KBM-7 (cell line): ENCODE measurements at regions not wholly inside any gene's neighbourhood (a gene's known extent, or its start where the extent isn't known, plus 50 kb on each side); places are given as distances from the start of the nearest gene placed in this dataset.
A peak's percentile ranks its signal among the peaks of the same experiment; 100 is the strongest.
"Not testable (repeated sequence)": the region's sequence is repeated elsewhere in the genome, so short reads cannot be mapped to it uniquely, and the experiment has no call there.

Experiments
- DNase-seq: peaks from one replicate; pipeline ENCODE4 v3.0.0-alpha.2; 2015
- in situ Hi-C: fragments of 300-500 bp; cut with MboI; formaldehyde crosslinking; loops from 2 replicates; pipeline ENCODE4 v1.14.3; 2020; ENCODE audit warnings: low sequenced_read_pairs, low pct_unique_long_range_greater_than_20kb, mixed read lengths

- in situ Hi-C loops, result no loop called here
- no peak for DNase-seq
Measured at GRCh38 chr7:41581041-41581440, 121.8 kb downstream of the INHBA start.

GRCh38 chr7:41579961-41580935, 122.6 kb downstream of the INHBA start:
- in situ Hi-C loops, result no loop called here
- no peak for DNase-seq

DNA sequence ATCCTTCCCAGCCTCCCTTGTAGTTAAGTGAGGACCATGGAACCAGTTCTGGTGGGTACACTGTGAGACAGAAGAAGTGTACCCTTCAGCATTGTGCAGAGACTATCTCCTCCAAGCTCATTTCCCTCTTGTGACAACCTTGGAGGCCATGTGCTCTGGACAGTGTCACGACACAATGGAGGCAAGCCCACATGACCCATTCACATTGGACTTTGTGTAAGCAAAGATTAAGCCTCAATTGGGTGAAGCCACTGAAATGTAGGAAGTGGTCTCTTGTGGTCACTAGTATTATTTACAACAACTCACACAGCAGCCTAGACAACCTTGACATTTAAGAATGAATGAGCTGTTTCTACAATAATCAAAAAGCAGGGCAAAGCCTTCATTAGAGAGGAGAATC, 124.2 kb downstream of the INHBA start:
- in situ Hi-C loops, result no loop called here
- no peak for DNase-seq

DNA sequence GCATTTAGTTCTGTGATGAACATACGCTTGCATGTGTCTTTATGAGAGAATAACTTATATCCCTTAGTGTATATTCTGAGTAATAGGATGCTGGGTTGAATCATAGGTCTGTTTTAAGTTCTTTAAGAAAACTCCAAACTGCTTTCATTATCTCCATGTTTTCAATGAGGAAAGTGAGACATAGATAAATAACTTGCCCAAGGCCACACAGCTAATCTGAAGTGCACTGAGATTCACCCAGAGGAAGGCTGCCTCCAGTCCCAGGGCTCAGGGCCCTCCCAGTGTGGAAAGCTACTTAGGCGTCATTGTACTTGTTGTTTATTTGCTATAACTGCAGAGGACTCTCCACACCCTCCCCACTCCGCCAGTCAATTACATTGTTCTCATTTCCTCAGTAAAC, 126.7 kb downstream of the INHBA start:
- in situ Hi-C loops, result no loop called here

DNA sequence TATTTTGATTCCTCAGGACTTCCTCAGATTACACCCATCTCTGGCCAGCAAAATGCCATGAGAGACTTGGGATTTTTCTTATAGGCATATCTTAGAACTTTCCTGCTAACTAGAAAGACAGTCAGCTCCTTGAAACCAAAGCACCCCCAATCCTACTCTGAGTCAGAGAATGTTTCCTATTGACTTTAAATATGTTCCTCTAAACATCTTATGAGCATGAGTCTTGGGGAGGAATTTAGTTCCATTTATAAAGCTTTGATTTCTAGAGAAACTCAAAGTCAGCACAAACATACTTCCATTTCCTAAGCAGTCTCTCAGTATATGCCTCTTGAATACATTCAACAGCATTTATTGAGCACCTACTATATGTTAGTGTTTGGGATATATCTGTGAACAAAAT, 128.5 kb downstream of the INHBA start:
- in situ Hi-C loops, result no loop called here
- DNase-seq, result no peak

More for the DNA sequence above, 126.7 kb downstream of the INHBA start:
- DNase-seq, result no peak

DNA sequence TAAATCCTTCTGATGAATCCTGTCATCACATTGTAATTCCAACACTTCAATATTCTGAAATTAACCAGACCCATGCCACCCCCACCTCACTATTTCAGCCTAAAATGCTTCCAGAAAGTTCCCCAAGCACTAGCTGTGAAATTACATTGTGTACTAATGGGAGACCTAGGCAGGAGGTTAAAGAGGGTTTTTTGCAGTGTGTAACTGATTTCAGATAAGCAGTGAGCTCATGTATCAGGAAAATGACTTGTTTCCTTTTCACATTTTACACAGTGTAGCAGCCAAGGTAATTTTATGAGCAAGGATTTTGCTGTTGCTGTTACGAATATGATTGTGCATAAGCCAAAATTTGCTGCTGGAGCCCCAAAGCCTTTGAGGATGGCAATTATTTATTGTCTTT, 129.0 kb downstream of the INHBA start:
- in situ Hi-C loops, result no loop called here
- no peak for DNase-seq

- no peak for DNase-seq
- in situ Hi-C loops, result no loop called here
Measured at GRCh38 chr7:41573443-41573842, 129.4 kb downstream of the INHBA start.

DNA sequence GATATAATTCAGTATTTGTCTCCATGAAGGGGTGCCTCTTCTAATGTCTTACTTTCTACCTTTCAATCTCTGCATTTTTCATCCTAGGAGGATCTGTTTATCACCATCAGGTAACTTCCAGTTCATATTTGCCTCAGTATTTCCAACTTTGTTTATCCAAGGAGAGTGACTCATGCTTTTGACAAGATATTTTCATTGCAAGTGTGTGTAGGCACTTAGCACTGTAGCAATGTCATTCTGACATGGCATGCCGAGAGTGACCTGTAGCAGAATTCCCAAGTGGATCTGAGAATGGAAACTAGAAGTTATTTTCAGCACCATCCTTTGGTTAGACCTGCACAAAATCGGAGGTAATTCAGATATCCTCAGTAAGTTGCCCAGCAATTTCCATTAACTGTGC, 129.9 kb downstream of the INHBA start:
- in situ Hi-C loops, result no loop called here
- DNase-seq, result no peak

DNA sequence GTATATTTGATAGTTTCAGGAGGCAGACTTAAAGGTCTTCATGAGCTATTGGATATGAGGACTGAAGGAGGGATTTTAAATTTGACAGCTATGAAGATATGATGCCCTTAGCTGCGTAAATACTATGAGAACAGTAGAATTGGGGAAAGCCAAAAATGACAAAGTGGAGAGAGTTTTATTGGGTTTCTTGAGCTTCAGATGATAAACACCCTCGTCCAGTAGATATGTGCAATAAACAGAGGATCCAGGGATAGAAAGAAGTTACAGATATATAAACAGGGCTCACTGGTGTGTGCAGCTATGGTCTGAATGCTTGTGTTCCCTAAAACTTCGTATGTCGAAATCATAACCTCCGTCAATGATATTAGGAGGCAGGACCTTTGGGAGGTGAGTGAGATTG, 131.3 kb downstream of the INHBA start:
- no peak for DNase-seq
- in situ Hi-C loops, result no loop called here

GRCh38 chr7:41570766-41571165, 132.1 kb downstream of the INHBA start:
- in situ Hi-C loops, result no loop called here
- DNase-seq, result no peak

DNA sequence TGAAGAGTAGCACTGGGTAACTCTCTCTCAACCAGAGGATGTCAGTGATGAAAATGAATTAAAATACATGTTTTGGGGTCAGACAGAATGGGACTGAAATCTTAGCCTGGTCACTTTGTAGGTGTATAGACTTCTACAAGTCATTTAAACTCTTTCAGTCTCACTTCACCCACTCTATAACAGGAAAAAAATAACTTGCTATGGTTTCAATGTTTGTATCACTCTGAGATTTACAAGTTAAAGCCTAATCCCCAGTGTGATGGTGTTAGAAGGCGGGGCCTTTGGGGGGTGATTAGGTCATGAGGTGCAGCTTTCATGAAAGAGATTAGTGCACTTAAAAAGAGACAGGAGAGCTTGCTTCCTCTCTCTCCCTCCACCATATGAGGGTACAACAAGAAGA, 134.8 kb downstream of the INHBA start:
- in situ Hi-C loops, result no loop called here
- no peak for DNase-seq

DNA sequence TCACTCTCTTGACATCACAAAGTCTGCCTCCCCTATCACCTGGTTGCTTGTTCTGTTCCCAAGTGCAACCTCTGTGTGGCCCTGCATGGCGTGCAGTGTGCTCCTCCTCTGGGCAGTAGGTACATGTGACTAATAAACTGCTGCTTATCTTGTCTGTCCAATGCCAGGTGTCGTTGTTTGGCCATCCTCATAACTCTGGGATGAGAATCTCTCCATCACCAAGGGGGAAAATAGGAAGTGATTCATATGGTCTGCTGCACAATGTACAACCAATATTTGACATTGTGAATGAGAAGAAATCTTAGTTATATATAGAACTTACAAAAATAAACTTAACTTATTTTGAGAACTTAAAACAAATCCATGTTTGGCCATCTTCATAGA, 135.2 kb downstream of the INHBA start:
- DNase-seq, result no peak
- in situ Hi-C loops, result no loop called here

GRCh38 chr7:41567031-41567730, 135.7 kb downstream of the INHBA start:
- in situ Hi-C loops, result no loop called here
- DNase-seq, result peak; percentile 62

DNA sequence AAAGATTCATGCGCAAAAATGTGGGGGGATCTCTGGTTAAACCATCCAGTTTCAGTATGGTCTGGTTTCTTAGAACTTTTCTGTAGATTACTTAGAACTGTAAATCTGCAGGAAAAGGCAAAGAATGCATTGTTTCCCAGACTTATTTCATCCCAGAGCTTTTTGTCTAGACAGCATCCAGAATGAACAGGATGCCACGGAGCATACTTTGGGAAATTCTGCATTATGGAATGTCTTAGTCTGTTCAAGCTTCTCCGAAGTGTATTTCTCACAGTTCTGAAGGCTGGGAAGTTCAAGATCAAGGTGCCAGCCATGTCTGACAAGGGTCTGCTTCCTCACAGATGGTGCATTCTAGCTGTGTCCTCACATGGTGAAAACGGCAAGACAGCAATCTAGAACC, 136.3 kb downstream of the INHBA start:
- no peak for DNase-seq
- in situ Hi-C loops, result no loop called here

- in situ Hi-C loops, result no loop called here
- no peak for DNase-seq
Measured at GRCh38 chr7:41565655-41566054, 137.2 kb downstream of the INHBA start.

DNA sequence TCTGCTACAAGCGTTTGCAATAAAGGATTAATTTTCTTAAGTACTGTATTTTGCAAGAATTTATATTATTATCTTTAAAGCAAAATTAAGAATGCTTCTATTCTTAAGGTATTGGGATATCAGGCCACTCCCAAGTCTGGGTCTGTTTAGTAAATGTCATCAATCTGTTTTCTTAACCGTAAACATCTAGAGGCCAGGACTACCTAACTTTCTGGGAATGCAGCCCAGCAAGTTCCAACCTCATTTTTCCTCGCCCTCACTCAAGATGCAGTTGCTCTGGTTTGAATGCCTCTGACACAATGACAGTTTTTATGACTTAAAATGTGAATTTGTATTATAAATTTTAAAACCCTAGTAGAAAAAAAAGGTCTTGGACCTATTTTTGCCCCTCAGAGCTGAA, 143.5 kb downstream of the INHBA start:
- no peak for DNase-seq
- in situ Hi-C loops, result no loop called here

DNA sequence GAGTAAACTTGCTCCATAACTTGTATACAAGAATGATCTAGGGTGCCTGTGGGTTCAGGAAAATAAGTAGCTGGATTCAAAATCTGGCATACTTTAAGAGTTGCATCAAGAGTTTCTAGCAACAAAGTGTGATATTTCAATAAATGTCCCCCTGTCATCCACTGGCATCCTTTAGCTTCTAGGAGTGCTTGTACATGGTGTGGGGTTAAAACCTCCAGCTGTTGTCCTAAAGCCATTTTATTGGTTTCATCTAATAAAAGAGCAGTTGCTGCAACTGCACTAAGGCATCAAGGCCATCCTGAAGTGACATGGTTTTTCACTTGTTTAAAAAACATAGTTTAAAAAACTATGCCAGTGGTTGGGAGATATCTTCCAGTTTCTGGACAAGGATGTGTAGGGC, 148.4 kb downstream of the INHBA start:
- DNase-seq, result no peak
- in situ Hi-C loops, result no loop called here

- DNase-seq, result not testable (repeated sequence)
Measured at GRCh38 chr7:41550046-41550445, 152.8 kb downstream of the INHBA start.

GRCh38 chr7:41544241-41544640, 158.6 kb downstream of the INHBA start:
- no peak for DNase-seq
- in situ Hi-C loops, result no loop called here

More at GRCh38 chr7:41550046-41550445, 152.8 kb downstream of the INHBA start:
- in situ Hi-C loops, result not testable (repeated sequence)

- no peak for DNase-seq
- in situ Hi-C loops, result no loop called here
Measured at GRCh38 chr7:41540601-41541000, 162.3 kb downstream of the INHBA start.
